PFSK-1 (cell line): ENCODE measurements at regions not wholly inside any gene's neighbourhood (a gene's known extent, or its start where the extent isn't known, plus 50 kb on each side); places are given as distances from the start of the nearest gene placed in this dataset.

Experiments used
- POLR2AphosphoS5 ChIP-seq: IDR thresholded peaks from 2 replicates; pipeline ENCODE4 v1.6.1; 2012; ENCODE audit warnings: low read depth, mild to moderate bottlenecking, control low read depth, low read length, moderate library complexity
- REST ChIP-seq, 2 experiments: IDR thresholded peaks; 2 replicates each; pipeline versions ENCODE4 v1.6.1 to v1.8.0; 2011 to 2012; ENCODE audit warnings: low read depth in 2 of 2, low read length in 2 of 2, control low read depth in 1 of 2, inconsistent platforms in 1 of 2, mild to moderate bottlenecking in 1 of 2, moderate library complexity in 1 of 2; ENCODE audit not compliant: insufficient read depth in 1 of 2
- SIN3A ChIP-seq: IDR thresholded peaks from 2 replicates; pipeline ENCODE4 v1.6.1; 2012; ENCODE audit warnings: mild to moderate bottlenecking, low read length, moderate library complexity, borderline replicate concordance; ENCODE audit not compliant: insufficient read depth
- TAF1 ChIP-seq: IDR thresholded peaks from 2 replicates; pipeline ENCODE4 v1.6.1; 2012; ENCODE audit warnings: low read length, control low read depth, borderline replicate concordance; ENCODE audit not compliant: insufficient read depth

GRCh38 chr2:187842315-187842714 lies 288.1 kb upstream of the TFPI start:
- no peak for TF ChIP-seq POLR2AphosphoS5
- no peak for TF ChIP-seq REST (IDR thresholded peaks at IDR 0.05; ENCODE audit: insufficient read depth in 1 of 2, low read depth in 2 of 2, low read length in 2 of 2)
- no peak for TF ChIP-seq TAF1
- TF ChIP-seq SIN3A = no peak
